ENCODE measurements at regions not wholly inside any gene's neighbourhood (a gene's known extent, or its start where the extent isn't known, plus 50 kb on each side); places are given as distances from the start of the nearest gene placed in this dataset.
A peak's percentile ranks its signal among the peaks of the same experiment; 100 is the strongest.

- Histone ChIP-seq H3K27me3 (ENCODE audit: insufficient read depth, low read length) (no peaks in the 10 kb centered on the region), H3K79me2 (ENCODE audit: insufficient read depth, low read length) (no peaks in the 10 kb centered on the region), H3K9ac (ENCODE audit: low read length) (no peak overlapping the region), H3K9me2 (ENCODE audit: insufficient read depth) (no peaks in the 10 kb centered on the region), H3K4me1 (ENCODE audit: control insufficient read depth in 1 of 2, insufficient read depth in 2 of 2, low read length in 2 of 2) (0 out of 4 replicates have a peak, but pooled peaks cover 0 to 3% of the 10 kb centered on the region in 2 experiments), H4K20me1 (ENCODE audit: insufficient read depth) (no peaks in the 10 kb centered on the region), H3K27ac (ENCODE audit: low read depth, low read length) (no peak overlapping the region), H3K9me3 (ENCODE audit: control insufficient read depth in 1 of 2, insufficient read depth in 1 of 2, low read depth in 1 of 2, low read length in 2 of 2) (no peaks in the 10 kb centered on the region), H3K36me3 (ENCODE audit: control insufficient read depth in 1 of 2, insufficient read depth in 2 of 2, low read length in 2 of 2) (no peaks in the 10 kb centered on the region), H3K4me2 (ENCODE audit: low read length) (no peak overlapping the region), H3K4me3 (replicated peaks in 1 of 2; ENCODE audit: low read depth in 1 of 2, low read length in 2 of 2) (no peak overlapping the region), H2AFZ (ENCODE audit: low read depth, low read length, poor library complexity, severe bottlenecking) (no peak overlapping the region)
- CTCF ChIA-PET = interaction anchor here (0.6 kb wide), 1 partner anchor 19 kb away, joined by 3 read pairs; no protein-coding TSS in a partner anchor
- BruUV-seq (replicated peaks) = no TSS peak
- ATAC-seq = no peak
- POLR2A ChIA-PET = no interaction called here
- intact Hi-C loops (cut with micrococcal nuclease) = no loop called here
- TF ChIP-seq EZH2phosphoT487 (IDR thresholded peaks at IDR 0.05; ENCODE audit: borderline replicate concordance) = no peak
- 0 out of 6 replicates have a peak, but pooled peaks of 1 of the 3 experiments have one; percentile 5 for TF ChIP-seq CTCF (IDR thresholded peaks at IDR 0.05 in 2 of 3, conservative IDR thresholded peaks at IDR 0.05 in 1 of 3; ENCODE audit: borderline replicate concordance in 1 of 3, insufficient read depth in 1 of 3, low read depth in 2 of 3, low read length in 2 of 3)
- RAD21 ChIA-PET (ENCODE audit: low non-redundant PET in 1 of 2, low total read pairs in 2 of 2, uncharacterized antibody in 2 of 2, unreplicated experiment in 2 of 2) = no interaction called here
- DNase-seq (ENCODE audit: low read depth, low spot score) = no peak
These were observed 266.2 kb upstream of the VEPH1 start for GRCh38 chr3:157769378-157769777.

GRCh38 chr3:157767607-157768006 is 264.4 kb upstream of the VEPH1 start:
- Histone ChIP-seq H3K27me3 (ENCODE audit: insufficient read depth, low read length) (no peaks in the 10 kb centered on the region), H2AFZ (ENCODE audit: low read depth, low read length, poor library complexity, severe bottlenecking) (peak overlapping the region; percentile 20), H3K4me2 (ENCODE audit: low read length) (no peak overlapping the region), H3K9me2 (ENCODE audit: insufficient read depth) (no peaks in the 10 kb centered on the region), H3K9ac (ENCODE audit: low read length) (no peak overlapping the region), H3K9me3 (ENCODE audit: control insufficient read depth in 1 of 2, insufficient read depth in 1 of 2, low read depth in 1 of 2, low read length in 2 of 2) (no peaks in the 10 kb centered on the region), H3K27ac (ENCODE audit: low read depth, low read length) (no peak overlapping the region), H3K36me3 (ENCODE audit: control insufficient read depth in 1 of 2, insufficient read depth in 2 of 2, low read length in 2 of 2) (no peaks in the 10 kb centered on the region), H3K4me1 (ENCODE audit: control insufficient read depth in 1 of 2, insufficient read depth in 2 of 2, low read length in 2 of 2) (0 out of 4 replicates have a peak, but pooled peaks cover 0 to 3% of the 10 kb centered on the region in 2 experiments), H3K4me3 (replicated peaks in 1 of 2; ENCODE audit: low read depth in 1 of 2, low read length in 2 of 2) (no peak overlapping the region), H4K20me1 (ENCODE audit: insufficient read depth) (no peaks in the 10 kb centered on the region), H3K79me2 (ENCODE audit: insufficient read depth, low read length) (no peaks in the 10 kb centered on the region)
- ATAC-seq = peak; percentile 46; the same call in 1 of the 2 replicates
- TF ChIP-seq RAD21 (IDR thresholded peaks at IDR 0.05; ENCODE audit: low read depth) = peak; percentile 37
- no peak for TF ChIP-seq CEBPB (IDR thresholded peaks at IDR 0.05; ENCODE audit: low read depth)
- TF ChIP-seq FOSL1 (IDR thresholded peaks at IDR 0.05; ENCODE audit: low read depth) = no peak
- no peak for TF ChIP-seq ZNF274 (IDR thresholded peaks at IDR 0.05; ENCODE audit: low read depth, low read length)
- TF ChIP-seq CTCF (IDR thresholded peaks at IDR 0.05 in 2 of 3, conservative IDR thresholded peaks at IDR 0.05 in 1 of 3; ENCODE audit: borderline replicate concordance in 1 of 3, insufficient read depth in 1 of 3, low read depth in 2 of 3, low read length in 2 of 3) = peak in 2 of 3 experiments; percentile 12 to 24; a peak in 1 of 6 replicates
- no peak for DNase-seq (ENCODE audit: low read depth, low spot score)
- BruUV-seq (replicated peaks) = no TSS peak
- RAD21 ChIA-PET (ENCODE audit: low non-redundant PET in 1 of 2, low total read pairs in 2 of 2, uncharacterized antibody in 2 of 2, unreplicated experiment in 2 of 2) = no interaction called here
- POLR2A ChIA-PET = no interaction called here
- CTCF ChIA-PET = interaction anchor here (1.2 kb wide), 1 partner anchor 150 kb away, joined by 3 read pairs; no protein-coding TSS in a partner anchor
- intact Hi-C loops (cut with micrococcal nuclease) = no loop called here
